ENCODE measurements at regions not wholly inside any gene's neighbourhood (a gene's known extent, or its start where the extent isn't known, plus 50 kb on each side); places are given as distances from the start of the nearest gene placed in this dataset.

GRCh38 chr6:9254251-9254650 lies 818.9 kb upstream of the SLC35B3 start:
- TF ChIP-seq POLR2A (IDR thresholded peaks at IDR 0.05; ENCODE audit: low read length): no peak
- no peak for TF ChIP-seq GATA1 (IDR thresholded peaks at IDR 0.05; ENCODE audit: low read depth, low read length)
